GM20000 (cell line): ENCODE measurements at regions not wholly inside any gene's neighbourhood (a gene's known extent, or its start where the extent isn't known, plus 50 kb on each side); places are given as distances from the start of the nearest gene placed in this dataset.

Experiments used
- DNase-seq: peaks from one replicate; pipeline ENCODE4 v3.0.0; 2012; ENCODE audit warnings: low spot score
- CTCF ChIP-seq: IDR thresholded peaks from 2 replicates; pipeline ENCODE4 v1.5.1; 2012; ENCODE audit warnings: mild to moderate bottlenecking, control low read depth; ENCODE audit errors: extremely low read depth, missing control alignments

GRCh38 chr3:147797095-147797494, 387.9 kb downstream of the ZIC1 start:
- no peak for TF ChIP-seq CTCF
- DNase-seq, result no peak

- TF ChIP-seq CTCF, result no peak
- DNase-seq, result no peak
Observed at GRCh38 chr3:147799601-147800000, 390.4 kb downstream of the ZIC1 start.

- no peak for DNase-seq
- TF ChIP-seq CTCF, result no peak
Observed at GRCh38 chr3:147807776-147808175, 398.6 kb downstream of the ZIC1 start.

- no peak for TF ChIP-seq CTCF
- DNase-seq, result no peak
Observed at GRCh38 chr3:147809206-147809605, 400.0 kb downstream of the ZIC1 start.

- no peak for TF ChIP-seq CTCF
- DNase-seq, result no peak
Observed at GRCh38 chr3:147812186-147812911, 403.2 kb downstream of the ZIC1 start.

GRCh38 chr3:147813256-147813655, 404.1 kb downstream of the ZIC1 start:
- DNase-seq, result no peak
- no peak for TF ChIP-seq CTCF

- no peak for DNase-seq
- no peak for TF ChIP-seq CTCF
Observed at GRCh38 chr3:147816752-147817151, 407.6 kb downstream of the ZIC1 start.
